GM20000 (cell line): ENCODE measurements at regions not wholly inside any gene's neighbourhood (a gene's known extent, or its start where the extent isn't known, plus 50 kb on each side); places are given as distances from the start of the nearest gene placed in this dataset.

ENCODE experiments used
- DNase-seq: peaks from one replicate; pipeline ENCODE4 v3.0.0; 2012; ENCODE audit warnings: low spot score
- TF ChIP-seq, protein P1 (sequence below): IDR thresholded peaks from 2 replicates; pipeline ENCODE4 v1.5.1; 2012; ENCODE audit warnings: mild to moderate bottlenecking, control low read depth; ENCODE audit errors: extremely low read depth, missing control alignments

DNA sequence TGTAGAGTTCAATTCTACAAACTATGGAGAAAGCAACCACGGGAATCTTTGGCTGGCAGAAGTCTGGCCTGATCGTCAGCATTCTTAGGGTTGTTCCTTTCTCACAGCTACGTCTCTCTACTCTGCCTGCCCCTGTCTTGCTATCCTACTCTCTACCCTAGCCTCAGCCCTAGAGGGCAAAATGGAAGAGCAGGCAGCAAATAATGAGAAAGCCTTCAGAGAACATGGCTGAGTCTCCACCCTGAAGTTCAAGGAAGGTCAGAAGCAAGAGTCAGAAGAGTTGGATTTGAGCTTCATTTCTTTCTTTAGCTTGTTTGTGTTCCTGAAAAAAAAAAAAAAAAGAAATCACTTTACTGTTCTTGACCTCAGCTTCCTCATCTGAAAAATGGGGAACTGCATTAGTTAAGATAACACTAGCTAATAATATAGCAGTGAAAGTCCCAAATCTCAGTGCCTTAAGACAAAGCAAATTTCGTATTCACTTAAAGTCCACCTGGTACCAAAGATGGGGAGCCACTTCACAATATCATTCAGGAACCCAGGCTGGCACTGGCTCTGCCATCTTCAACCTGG is 50.2 kb upstream of the CCND2 start:
- DNase-seq: no peak
- TF ChIP-seq, protein P1, sequence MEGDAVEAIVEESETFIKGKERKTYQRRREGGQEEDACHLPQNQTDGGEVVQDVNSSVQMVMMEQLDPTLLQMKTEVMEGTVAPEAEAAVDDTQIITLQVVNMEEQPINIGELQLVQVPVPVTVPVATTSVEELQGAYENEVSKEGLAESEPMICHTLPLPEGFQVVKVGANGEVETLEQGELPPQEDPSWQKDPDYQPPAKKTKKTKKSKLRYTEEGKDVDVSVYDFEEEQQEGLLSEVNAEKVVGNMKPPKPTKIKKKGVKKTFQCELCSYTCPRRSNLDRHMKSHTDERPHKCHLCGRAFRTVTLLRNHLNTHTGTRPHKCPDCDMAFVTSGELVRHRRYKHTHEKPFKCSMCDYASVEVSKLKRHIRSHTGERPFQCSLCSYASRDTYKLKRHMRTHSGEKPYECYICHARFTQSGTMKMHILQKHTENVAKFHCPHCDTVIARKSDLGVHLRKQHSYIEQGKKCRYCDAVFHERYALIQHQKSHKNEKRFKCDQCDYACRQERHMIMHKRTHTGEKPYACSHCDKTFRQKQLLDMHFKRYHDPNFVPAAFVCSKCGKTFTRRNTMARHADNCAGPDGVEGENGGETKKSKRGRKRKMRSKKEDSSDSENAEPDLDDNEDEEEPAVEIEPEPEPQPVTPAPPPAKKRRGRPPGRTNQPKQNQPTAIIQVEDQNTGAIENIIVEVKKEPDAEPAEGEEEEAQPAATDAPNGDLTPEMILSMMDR: no peak

- TF ChIP-seq, protein P1: no peak
- DNase-seq: no peak
Measured at GRCh38 chr12:4221258-4221620, 52.3 kb upstream of the CCND2 start.

- TF ChIP-seq, protein P1: no peak
- no peak for DNase-seq
Measured at GRCh38 chr12:4220536-4221257, 52.9 kb upstream of the CCND2 start.

- TF ChIP-seq, protein P1: no peak
- no peak for DNase-seq
Measured at GRCh38 chr12:4217091-4217490, 56.5 kb upstream of the CCND2 start.

DNA sequence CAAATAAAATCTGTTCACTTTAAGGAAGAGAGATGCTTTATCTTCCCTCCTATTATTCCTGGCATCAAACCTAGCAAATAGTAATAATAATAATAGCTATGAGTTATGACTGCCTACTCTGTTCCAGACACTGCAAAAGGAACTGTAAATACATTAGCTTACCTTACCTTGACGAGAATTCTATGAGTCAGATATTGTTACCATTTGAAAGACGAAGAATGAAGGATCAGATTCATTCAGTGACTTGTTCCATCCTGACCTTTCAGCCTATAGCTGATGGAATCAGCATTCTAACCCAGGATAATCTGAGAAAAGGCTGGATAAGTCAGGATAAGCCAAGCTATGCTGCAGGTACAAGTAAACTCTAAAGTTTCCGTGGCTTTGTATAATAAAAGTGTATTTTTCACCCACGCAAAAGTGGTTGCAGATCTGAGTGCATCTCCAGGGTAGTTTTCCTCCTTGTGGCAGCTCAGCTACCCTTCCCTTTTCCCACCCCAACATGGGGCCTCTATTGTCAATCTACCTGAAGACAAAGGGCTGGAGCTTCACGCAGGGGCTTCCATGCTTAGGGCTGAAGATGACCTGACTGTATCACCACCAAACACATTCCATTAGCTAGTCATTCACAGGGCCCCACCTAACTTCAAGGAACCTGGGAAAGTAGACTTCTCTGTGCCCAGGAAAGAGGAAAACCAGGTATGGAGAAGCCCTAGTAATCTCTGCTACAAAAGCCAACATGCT is 57.2 kb upstream of the CCND2 start:
- TF ChIP-seq, protein P1: no peak
- no peak for DNase-seq

GRCh38 chr12:4215229-4216186 is 58.1 kb upstream of the CCND2 start:
- peak; percentile 67 for DNase-seq
- TF ChIP-seq, protein P1: no peak
